HL-60 (cell line): ENCODE measurements at regions not wholly inside any gene's neighbourhood (a gene's known extent, or its start where the extent isn't known, plus 50 kb on each side); places are given as distances from the start of the nearest gene placed in this dataset.

Experiments
- DNase-seq, 2 experiments: peaks; one replicate each; pipeline ENCODE4 v3.0.0-alpha.2; 2010 to 2020; ENCODE audit warnings: low read depth in 1 of 2, low spot score in 1 of 2
- H3K27ac ChIP-seq: fragments of 250-450 bp; sonication (Bioruptor Pico); replicated peaks from 2 replicates; pipeline ENCODE4 v1.5.1; 2020; ENCODE audit warnings: mild to moderate bottlenecking, moderate library complexity
- H3K27me3 ChIP-seq: fragments of 250-450 bp; sonication (Bioruptor Pico); 2 replicates; pipeline ENCODE4 v1.5.1; 2021; ENCODE audit warnings: mild to moderate bottlenecking, moderate library complexity; ENCODE audit not compliant: insufficient read depth, poor library complexity, severe bottlenecking
- H3K4me3 ChIP-seq: replicated peaks from 2 replicates; pipeline ENCODE4 v1.5.1; 2011; ENCODE audit warnings: mild to moderate bottlenecking, control low read depth, low read length; ENCODE audit not compliant: insufficient read depth
- GABPA ChIP-seq: IDR thresholded peaks from 2 replicates; pipeline ENCODE4 v1.6.1; 2012; ENCODE audit warnings: low read depth
- POLR2AphosphoS5 ChIP-seq: IDR thresholded peaks from 2 replicates; pipeline ENCODE4 v1.6.1; 2012; ENCODE audit warnings: low read depth
- SPI1 ChIP-seq: IDR thresholded peaks from 2 replicates; pipeline ENCODE4 v1.6.1; 2012; ENCODE audit warnings: low read depth, mild to moderate bottlenecking, borderline replicate concordance
- TF ChIP-seq, protein P1 (sequence below): IDR thresholded peaks from one replicate; pipeline ENCODE4 v1.5.1; 2011; ENCODE audit warnings: low read length, control low read depth, inconsistent platforms; ENCODE audit not compliant: insufficient read depth
- TF ChIP-seq, protein P2 (sequence below): IDR thresholded peaks from 2 replicates; pipeline ENCODE4 v1.6.1; 2012; ENCODE audit warnings: low read depth; ENCODE audit not compliant: insufficient replicate concordance

DNA sequence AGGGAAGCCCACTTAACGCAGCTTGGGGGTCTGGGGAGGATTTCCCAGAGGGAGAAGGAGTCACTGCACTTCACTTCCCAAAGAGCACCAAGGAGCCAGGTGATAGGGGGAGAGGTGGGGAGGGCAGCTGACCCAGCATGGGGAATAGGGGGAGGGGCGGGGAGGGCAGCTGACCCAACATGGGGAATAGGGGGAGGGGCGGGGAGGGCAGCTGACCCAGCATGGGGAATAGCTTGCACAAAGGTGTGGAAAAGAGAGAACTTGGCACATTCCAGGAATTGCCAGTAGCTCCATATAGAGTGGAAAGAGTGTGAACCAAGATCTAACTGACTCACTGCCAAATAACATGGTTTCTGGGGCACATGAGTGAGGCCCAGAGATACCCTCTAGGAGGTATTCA, 110.3 kb downstream of the CCT6B start:
- TF ChIP-seq POLR2AphosphoS5 (no peak), SPI1 (no peak), GABPA (no peak)
- TF ChIP-seq, protein P1, sequence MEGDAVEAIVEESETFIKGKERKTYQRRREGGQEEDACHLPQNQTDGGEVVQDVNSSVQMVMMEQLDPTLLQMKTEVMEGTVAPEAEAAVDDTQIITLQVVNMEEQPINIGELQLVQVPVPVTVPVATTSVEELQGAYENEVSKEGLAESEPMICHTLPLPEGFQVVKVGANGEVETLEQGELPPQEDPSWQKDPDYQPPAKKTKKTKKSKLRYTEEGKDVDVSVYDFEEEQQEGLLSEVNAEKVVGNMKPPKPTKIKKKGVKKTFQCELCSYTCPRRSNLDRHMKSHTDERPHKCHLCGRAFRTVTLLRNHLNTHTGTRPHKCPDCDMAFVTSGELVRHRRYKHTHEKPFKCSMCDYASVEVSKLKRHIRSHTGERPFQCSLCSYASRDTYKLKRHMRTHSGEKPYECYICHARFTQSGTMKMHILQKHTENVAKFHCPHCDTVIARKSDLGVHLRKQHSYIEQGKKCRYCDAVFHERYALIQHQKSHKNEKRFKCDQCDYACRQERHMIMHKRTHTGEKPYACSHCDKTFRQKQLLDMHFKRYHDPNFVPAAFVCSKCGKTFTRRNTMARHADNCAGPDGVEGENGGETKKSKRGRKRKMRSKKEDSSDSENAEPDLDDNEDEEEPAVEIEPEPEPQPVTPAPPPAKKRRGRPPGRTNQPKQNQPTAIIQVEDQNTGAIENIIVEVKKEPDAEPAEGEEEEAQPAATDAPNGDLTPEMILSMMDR, result no peak
- TF ChIP-seq, protein P2, sequence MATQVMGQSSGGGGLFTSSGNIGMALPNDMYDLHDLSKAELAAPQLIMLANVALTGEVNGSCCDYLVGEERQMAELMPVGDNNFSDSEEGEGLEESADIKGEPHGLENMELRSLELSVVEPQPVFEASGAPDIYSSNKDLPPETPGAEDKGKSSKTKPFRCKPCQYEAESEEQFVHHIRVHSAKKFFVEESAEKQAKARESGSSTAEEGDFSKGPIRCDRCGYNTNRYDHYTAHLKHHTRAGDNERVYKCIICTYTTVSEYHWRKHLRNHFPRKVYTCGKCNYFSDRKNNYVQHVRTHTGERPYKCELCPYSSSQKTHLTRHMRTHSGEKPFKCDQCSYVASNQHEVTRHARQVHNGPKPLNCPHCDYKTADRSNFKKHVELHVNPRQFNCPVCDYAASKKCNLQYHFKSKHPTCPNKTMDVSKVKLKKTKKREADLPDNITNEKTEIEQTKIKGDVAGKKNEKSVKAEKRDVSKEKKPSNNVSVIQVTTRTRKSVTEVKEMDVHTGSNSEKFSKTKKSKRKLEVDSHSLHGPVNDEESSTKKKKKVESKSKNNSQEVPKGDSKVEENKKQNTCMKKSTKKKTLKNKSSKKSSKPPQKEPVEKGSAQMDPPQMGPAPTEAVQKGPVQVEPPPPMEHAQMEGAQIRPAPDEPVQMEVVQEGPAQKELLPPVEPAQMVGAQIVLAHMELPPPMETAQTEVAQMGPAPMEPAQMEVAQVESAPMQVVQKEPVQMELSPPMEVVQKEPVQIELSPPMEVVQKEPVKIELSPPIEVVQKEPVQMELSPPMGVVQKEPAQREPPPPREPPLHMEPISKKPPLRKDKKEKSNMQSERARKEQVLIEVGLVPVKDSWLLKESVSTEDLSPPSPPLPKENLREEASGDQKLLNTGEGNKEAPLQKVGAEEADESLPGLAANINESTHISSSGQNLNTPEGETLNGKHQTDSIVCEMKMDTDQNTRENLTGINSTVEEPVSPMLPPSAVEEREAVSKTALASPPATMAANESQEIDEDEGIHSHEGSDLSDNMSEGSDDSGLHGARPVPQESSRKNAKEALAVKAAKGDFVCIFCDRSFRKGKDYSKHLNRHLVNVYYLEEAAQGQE, result no peak
- DNase-seq, result no peak
- Histone ChIP-seq H3K4me3 (no peak overlapping the region), H3K27ac (no peak overlapping the region), H3K27me3 (no peaks in the 10 kb centered on the region)

DNA sequence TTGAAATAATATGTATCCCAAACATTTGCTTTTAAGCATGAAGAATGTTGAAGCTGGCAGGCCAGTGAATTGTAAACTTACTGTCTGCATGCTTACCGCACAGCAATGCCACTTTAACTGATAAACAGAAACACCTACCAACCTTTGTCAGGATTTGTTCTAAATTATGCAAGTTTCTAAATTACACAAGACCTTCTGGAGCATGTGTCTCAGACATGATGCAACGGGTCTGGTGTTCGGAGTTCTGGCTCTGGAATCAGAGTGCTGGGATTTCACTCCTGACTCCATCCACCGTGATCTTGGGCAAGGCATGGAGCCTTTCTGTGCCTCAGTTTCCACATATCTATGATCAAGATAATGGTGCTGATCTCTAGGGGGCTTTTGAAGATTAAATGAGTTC, 111.2 kb downstream of the CCT6B start:
- Histone ChIP-seq H3K4me3 (no peak overlapping the region), H3K27ac (no peak overlapping the region), H3K27me3 (no peaks in the 10 kb centered on the region)
- TF ChIP-seq, protein P2, result no peak
- TF ChIP-seq GABPA (no peak), SPI1 (no peak), POLR2AphosphoS5 (no peak)
- TF ChIP-seq, protein P1, result no peak
- DNase-seq, result peak; percentile 18 to 73

DNA sequence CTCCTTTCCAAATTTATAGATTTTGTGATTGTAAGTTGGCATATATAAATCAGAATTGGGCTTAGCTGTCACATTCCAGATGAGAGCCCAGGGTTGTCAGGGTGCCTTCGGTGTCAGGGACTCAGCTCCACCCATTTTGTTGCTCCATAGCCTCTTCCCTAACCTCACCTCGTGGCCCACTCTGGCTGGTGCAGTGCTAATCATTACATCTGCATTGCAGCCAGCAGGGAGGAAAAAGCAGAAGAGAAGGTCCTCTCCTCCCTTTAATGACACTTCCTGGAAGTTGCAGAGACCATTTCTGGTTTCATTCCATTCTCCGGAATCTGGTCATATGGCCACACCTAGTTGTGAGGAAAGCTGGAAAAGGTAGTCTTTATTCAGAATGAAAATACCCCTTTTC, 113.3 kb downstream of the CCT6B start:
- TF ChIP-seq SPI1 (peak; percentile 78), POLR2AphosphoS5 (no peak)
- Histone ChIP-seq H3K27me3 (no peaks in the 10 kb centered on the region), H3K4me3 (no peak overlapping the region), H3K27ac (peak overlapping the region; percentile 29)
- DNase-seq, result peak; percentile 56 to 85

DNA sequence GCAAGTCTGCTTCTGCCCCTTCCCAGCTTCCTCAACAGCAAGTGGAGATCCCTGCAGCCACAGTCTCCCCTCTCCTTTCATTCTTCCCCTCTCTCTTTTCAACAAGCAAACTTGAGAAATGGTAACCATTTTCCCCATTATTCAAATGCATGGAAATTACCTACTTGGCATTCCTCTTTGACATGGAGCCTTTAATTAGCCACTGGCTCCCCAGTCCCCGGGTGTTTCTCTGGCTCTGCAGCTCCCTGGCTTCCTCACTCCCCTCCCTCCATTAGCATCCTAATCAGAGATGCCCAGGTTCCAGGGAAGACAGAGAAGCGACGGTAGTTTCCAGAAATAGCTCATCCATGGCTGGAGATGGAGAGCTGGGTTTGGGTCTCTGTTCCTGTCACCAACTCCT, 116.0 kb downstream of the CCT6B start:
- no peak overlapping the region for H3K27ac ChIP-seq
- H3K4me3 ChIP-seq, result no peak overlapping the region
- no peak for DNase-seq
- TF ChIP-seq, protein P2, result no peak
- TF ChIP-seq GABPA, result no peak
- TF ChIP-seq, protein P1, result no peak
- TF ChIP-seq SPI1, result no peak
- no peak for TF ChIP-seq POLR2AphosphoS5
- H3K27me3 ChIP-seq, result no peaks in the 10 kb centered on the region
